KMS-11 (cell line): ENCODE measurements at regions not wholly inside any gene's neighbourhood (a gene's known extent, or its start where the extent isn't known, plus 50 kb on each side); places are given as distances from the start of the nearest gene placed in this dataset.

ENCODE experiments used
- H2AFZ ChIP-seq: fragments of 200-600 bp; sonication (generic); 2 replicates; pipeline ENCODE4 v1.6.1; 2016; ENCODE audit warnings: antibody characterized with exemption, mixed run types, low read depth
- H3K27ac ChIP-seq: fragments of 200-600 bp; sonication (generic); 2 replicates; pipeline ENCODE4 v1.6.1; 2016; ENCODE audit warnings: mild to moderate bottlenecking, mixed run types
- H3K27me3 ChIP-seq: fragments of 200-600 bp; sonication (generic); 2 replicates; pipeline ENCODE4 v1.6.1; 2017; ENCODE audit warnings: mild to moderate bottlenecking, low read depth, mixed run types, moderate library complexity; ENCODE audit not compliant: insufficient read depth
- H3K36me3 ChIP-seq: fragments of 200-600 bp; sonication (generic); 2 replicates; pipeline ENCODE4 v1.6.1; 2017; ENCODE audit warnings: mild to moderate bottlenecking, mixed run types; ENCODE audit not compliant: insufficient read depth
- H3K4me1 ChIP-seq: fragments of 200-600 bp; sonication (generic); 2 replicates; pipeline ENCODE4 v1.6.1; 2016; ENCODE audit warnings: mild to moderate bottlenecking, low read depth, mixed run types; ENCODE audit not compliant: poor library complexity, severe bottlenecking
- H3K4me2 ChIP-seq: fragments of 200-600 bp; sonication (generic); 2 replicates; pipeline ENCODE4 v1.7.0; 2016; ENCODE audit warnings: mild to moderate bottlenecking, mixed run types
- H3K4me3 ChIP-seq: fragments of 200-600 bp; sonication (generic); IDR thresholded peaks from 2 replicates; pipeline ENCODE4 v1.6.1; 2017; ENCODE audit warnings: low read depth, low read length, mixed read lengths; ENCODE audit not compliant: insufficient read depth
- H3K79me2 ChIP-seq: fragments of 200-600 bp; sonication (generic); 2 replicates; pipeline ENCODE4 v1.6.1; 2016; ENCODE audit warnings: low read depth, mixed run types; ENCODE audit not compliant: insufficient read depth
- H3K9ac ChIP-seq: fragments of 200-600 bp; sonication (generic); 2 replicates; pipeline ENCODE4 v1.6.1; 2016; ENCODE audit warnings: mild to moderate bottlenecking, mixed run types
- H4K20me1 ChIP-seq: fragments of 200-600 bp; sonication (generic); 2 replicates; pipeline ENCODE4 v1.6.1; 2016; ENCODE audit warnings: mild to moderate bottlenecking, mixed run types; ENCODE audit not compliant: insufficient read depth
- TF ChIP-seq, protein P1 (sequence below): fragments of 200-600 bp; sonication (generic); conservative IDR thresholded peaks from 2 replicates; pipeline ENCODE4 v1.6.1; 2017; ENCODE audit warnings: low read depth, mild to moderate bottlenecking, antibody characterized with exemption, low read length, moderate library complexity, mixed read lengths

DNA sequence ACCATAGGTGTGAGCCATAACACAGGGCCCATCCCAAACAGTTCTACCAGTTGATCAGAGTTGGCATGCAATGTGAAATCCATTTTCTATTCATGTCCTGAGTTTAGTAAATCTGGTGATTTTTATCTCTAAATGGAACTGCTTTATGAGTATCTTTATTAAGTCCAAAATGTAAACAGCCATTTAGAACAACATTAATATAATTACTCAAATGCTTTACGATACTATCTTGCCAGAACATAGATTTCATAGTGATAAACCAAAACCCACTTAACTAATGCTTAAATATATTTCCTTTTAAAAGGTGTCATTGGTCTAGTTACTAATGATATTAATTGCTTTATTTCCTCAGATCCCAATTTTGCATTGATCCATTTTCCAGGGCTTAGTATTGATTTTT, 80.7 kb downstream of the PLCE1 start:
- Histone ChIP-seq H4K20me1 (no peaks in the 10 kb centered on the region), H3K4me1 (no peaks in the 10 kb centered on the region), H3K9ac (no peak overlapping the region), H3K79me2 (no peaks in the 10 kb centered on the region), H2AFZ (no peak overlapping the region), H3K27me3 (no peaks in the 10 kb centered on the region), H3K36me3 (no peaks in the 10 kb centered on the region), H3K4me3 (no peak overlapping the region), H3K27ac (no peak overlapping the region), H3K4me2 (no peak overlapping the region)
- TF ChIP-seq, protein P1, sequence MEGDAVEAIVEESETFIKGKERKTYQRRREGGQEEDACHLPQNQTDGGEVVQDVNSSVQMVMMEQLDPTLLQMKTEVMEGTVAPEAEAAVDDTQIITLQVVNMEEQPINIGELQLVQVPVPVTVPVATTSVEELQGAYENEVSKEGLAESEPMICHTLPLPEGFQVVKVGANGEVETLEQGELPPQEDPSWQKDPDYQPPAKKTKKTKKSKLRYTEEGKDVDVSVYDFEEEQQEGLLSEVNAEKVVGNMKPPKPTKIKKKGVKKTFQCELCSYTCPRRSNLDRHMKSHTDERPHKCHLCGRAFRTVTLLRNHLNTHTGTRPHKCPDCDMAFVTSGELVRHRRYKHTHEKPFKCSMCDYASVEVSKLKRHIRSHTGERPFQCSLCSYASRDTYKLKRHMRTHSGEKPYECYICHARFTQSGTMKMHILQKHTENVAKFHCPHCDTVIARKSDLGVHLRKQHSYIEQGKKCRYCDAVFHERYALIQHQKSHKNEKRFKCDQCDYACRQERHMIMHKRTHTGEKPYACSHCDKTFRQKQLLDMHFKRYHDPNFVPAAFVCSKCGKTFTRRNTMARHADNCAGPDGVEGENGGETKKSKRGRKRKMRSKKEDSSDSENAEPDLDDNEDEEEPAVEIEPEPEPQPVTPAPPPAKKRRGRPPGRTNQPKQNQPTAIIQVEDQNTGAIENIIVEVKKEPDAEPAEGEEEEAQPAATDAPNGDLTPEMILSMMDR: no peak

DNA sequence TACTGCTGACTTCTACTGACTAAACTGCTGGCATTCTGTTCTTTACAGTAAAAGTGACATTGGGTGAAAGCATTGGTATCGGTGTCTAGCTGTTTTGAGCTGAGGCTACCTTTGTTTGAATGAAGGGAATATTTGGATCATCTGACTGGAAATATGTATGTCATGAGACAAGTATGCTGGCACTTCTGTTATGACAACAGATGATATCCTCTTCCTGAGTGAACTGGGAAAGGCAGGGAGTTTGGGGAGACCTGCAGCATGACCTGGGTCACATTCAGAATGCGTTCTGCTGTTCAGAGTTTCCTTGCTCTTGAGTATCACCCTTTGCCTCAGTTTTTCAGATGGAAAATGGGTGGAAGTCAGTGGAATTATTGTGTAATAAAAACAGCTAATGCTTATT, 81.8 kb downstream of the PLCE1 start:
- H4K20me1 ChIP-seq: no peaks in the 10 kb centered on the region
- no peak overlapping the region for H3K4me2 ChIP-seq
- no peak overlapping the region for H3K27ac ChIP-seq
- no peak overlapping the region for H3K9ac ChIP-seq
- no peak overlapping the region for H2AFZ ChIP-seq
- no peaks in the 10 kb centered on the region for H3K27me3 ChIP-seq
- no peaks in the 10 kb centered on the region for H3K36me3 ChIP-seq
- TF ChIP-seq, protein P1: no peak
- H3K4me1 ChIP-seq: no peaks in the 10 kb centered on the region
- H3K4me3 ChIP-seq: no peak overlapping the region
- no peaks in the 10 kb centered on the region for H3K79me2 ChIP-seq

DNA sequence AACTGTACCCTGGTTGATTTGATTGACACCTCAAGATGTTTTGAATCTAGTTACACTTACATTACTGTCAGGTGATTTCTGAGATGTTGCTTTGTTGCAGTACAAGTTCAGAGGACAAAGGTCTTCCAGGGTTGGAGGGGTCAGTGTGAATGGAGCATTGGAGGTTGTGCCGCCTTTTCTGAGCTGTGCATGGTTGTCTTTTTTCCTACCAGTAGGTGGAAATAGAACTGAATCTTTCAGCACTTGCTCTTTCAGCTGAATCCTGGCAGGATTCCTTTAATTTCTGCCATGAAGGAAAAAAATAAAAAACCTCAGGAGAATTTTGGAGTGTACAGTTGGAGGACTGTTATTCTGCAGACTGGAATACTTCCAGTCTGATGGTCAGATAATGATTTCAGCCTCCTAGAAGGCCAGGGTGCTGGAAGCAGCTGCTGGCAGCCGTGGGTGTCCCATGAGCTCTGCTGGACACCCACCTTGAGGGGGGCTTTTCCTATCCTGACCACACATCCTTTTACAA, 82.7 kb downstream of the PLCE1 start:
- Histone ChIP-seq H3K4me1 (no peaks in the 10 kb centered on the region), H3K9ac (no peak overlapping the region), H3K36me3 (no peaks in the 10 kb centered on the region), H4K20me1 (no peaks in the 10 kb centered on the region), H2AFZ (no peak overlapping the region), H3K79me2 (no peaks in the 10 kb centered on the region), H3K27me3 (no peaks in the 10 kb centered on the region), H3K27ac (no peak overlapping the region), H3K4me3 (no peak overlapping the region), H3K4me2 (no peak overlapping the region)
- TF ChIP-seq, protein P1: no peak

DNA sequence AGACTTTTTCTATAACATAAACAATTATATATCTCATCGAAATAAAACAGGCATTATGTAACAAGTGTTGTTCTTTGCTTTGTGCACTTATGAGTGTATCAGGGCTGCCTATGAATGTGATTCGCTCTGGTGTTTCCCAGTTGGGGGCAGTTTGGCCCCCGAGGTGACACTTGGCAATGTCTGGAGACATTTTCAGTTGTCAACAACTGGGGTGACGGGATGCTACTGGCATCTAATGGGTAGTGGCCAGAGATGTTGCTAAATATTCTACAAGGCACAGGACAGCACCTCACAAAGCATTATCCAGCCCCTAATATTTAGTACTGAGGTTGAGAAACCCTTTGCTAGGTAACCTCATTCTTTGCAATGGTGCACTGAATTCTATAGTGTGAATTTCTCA, 83.3 kb downstream of the PLCE1 start:
- Histone ChIP-seq H3K36me3 (no peaks in the 10 kb centered on the region), H4K20me1 (no peaks in the 10 kb centered on the region), H3K4me2 (no peak overlapping the region), H3K4me3 (no peak overlapping the region), H3K79me2 (no peaks in the 10 kb centered on the region), H3K27me3 (no peaks in the 10 kb centered on the region), H3K9ac (no peak overlapping the region), H3K27ac (no peak overlapping the region), H3K4me1 (no peaks in the 10 kb centered on the region), H2AFZ (no peak overlapping the region)
- TF ChIP-seq, protein P1: no peak
